ENCODE measurements at regions not wholly inside any gene's neighbourhood (a gene's known extent, or its start where the extent isn't known, plus 50 kb on each side); places are given as distances from the start of the nearest gene placed in this dataset.

DNA sequence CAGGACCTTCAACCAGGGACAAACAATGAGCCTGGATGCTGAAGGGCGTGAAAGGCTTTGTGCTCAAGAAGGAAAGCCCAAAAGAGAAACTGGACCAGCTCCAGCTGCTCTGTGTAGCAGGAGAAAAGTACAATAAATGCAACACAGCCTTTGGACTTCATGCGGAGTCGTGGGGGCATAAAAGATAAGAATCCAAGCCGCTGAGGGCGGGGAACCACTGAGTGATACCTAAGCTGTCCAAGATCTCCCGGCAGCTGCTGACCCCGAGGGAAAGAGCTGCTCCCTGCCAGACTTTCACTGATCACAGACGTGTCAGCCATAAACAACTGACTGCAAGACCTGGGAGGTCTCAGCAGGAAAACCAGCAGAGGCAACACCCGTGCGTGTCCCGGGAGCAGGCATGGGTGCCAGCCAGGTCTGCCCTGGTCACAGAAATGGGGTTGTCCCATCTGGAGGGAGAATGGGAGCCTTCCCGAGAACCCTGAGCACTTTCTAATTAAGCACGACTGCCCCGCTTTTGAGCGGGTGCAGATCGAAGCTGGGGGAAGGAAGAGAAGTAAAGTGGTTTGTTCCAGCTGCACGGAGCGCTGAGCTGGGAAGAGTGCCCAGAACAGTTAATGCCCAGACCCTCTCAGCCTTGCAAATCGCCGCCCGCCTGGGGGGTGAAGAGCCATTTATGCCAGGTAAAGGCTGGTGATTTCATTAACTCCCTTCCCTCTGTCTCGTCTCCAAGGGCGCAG, 68.3 kb upstream of the TARDBP start:
- Histone ChIP-seq H3K27me3 (ENCODE audit: control insufficient read depth in 2 of 2, insufficient read depth in 2 of 2, low read length in 2 of 2) (peaks cover 8 to 9% of the 10 kb centered on the region in 2 experiments), H3K9ac (replicated peaks; ENCODE audit: extremely low read depth, insufficient read depth, low read length) (no peak overlapping the region), H3K79me2 (ENCODE audit: control insufficient read depth, insufficient read depth, low read length) (no peaks in the 10 kb centered on the region), H3K36me3 (ENCODE audit: control insufficient read depth in 2 of 2, extremely low read depth in 1 of 2, insufficient read depth in 2 of 2, low read length in 2 of 2) (no peaks in the 10 kb centered on the region), H3K9me1 (replicated peaks; ENCODE audit: control insufficient read depth, extremely low read depth, insufficient read depth, low read length) (no peaks in the 10 kb centered on the region), H3K27ac (ENCODE audit: insufficient read depth, low read depth, low read length) (no peak overlapping the region), H4K20me1 (replicated peaks; ENCODE audit: control insufficient read depth, extremely low read depth, insufficient read depth, low read length) (no peaks in the 10 kb centered on the region), H2AFZ (ENCODE audit: low read depth, low read length) (peak overlapping the region; percentile 76), H3K4me2 (ENCODE audit: insufficient read depth, low read length) (peak overlapping the region; percentile 55), H3K4me1 (ENCODE audit: control insufficient read depth, extremely low read depth, insufficient read depth, low read length) (no peaks in the 10 kb centered on the region), H3K4me3 (replicated peaks in 1 of 3; ENCODE audit: insufficient read depth in 1 of 3, low read depth in 1 of 3, low read length in 3 of 3) (peak overlapping the region in 2 of 3 experiments; percentile 8 to 23), H3K9me3 (replicated peaks; ENCODE audit: control insufficient read depth, insufficient read depth, low read length) (no peaks in the 10 kb centered on the region)
- intact Hi-C loops (cut with micrococcal nuclease) (no loop called here), dilution Hi-C loops (cut with MboI; ENCODE audit: extremely low pct_ligation_motif_present, low sequenced_read_pairs) (no loop called here)
- POLR2A ChIA-PET: no interaction called here
- CTCF ChIA-PET: interaction anchor here (1.4 to 1.8 kb wide), 2 partner anchors 436 to 449 kb away, joined by 7 to 9 read pairs; no protein-coding TSS in a partner anchor
- TF ChIP-seq JUN (IDR thresholded peaks at IDR 0.05; ENCODE audit: borderline replicate concordance, insufficient read depth, insufficient read length, low read depth): no peak
- TF ChIP-seq, protein P1, sequence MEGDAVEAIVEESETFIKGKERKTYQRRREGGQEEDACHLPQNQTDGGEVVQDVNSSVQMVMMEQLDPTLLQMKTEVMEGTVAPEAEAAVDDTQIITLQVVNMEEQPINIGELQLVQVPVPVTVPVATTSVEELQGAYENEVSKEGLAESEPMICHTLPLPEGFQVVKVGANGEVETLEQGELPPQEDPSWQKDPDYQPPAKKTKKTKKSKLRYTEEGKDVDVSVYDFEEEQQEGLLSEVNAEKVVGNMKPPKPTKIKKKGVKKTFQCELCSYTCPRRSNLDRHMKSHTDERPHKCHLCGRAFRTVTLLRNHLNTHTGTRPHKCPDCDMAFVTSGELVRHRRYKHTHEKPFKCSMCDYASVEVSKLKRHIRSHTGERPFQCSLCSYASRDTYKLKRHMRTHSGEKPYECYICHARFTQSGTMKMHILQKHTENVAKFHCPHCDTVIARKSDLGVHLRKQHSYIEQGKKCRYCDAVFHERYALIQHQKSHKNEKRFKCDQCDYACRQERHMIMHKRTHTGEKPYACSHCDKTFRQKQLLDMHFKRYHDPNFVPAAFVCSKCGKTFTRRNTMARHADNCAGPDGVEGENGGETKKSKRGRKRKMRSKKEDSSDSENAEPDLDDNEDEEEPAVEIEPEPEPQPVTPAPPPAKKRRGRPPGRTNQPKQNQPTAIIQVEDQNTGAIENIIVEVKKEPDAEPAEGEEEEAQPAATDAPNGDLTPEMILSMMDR (IDR thresholded peaks at IDR 0.05; ENCODE audit: extremely low read depth in 1 of 2, insufficient read depth in 1 of 2, low read depth in 1 of 2, low read length in 2 of 2): no peak
- TF ChIP-seq FOS (IDR thresholded peaks at IDR 0.05; ENCODE audit: borderline replicate concordance, insufficient read depth, low read length): no peak
- no peak for TF ChIP-seq MYC (IDR thresholded peaks at IDR 0.05; ENCODE audit: low read depth, low read length)
- TF ChIP-seq POLR2A (IDR thresholded peaks at IDR 0.05; ENCODE audit: low read depth, low read length): no peak
- no peak for TF ChIP-seq GATA2 (IDR thresholded peaks at IDR 0.05; ENCODE audit: insufficient read depth, insufficient read length, low read depth, low read length)
- TF ChIP-seq POLR2AphosphoS5 (IDR thresholded peaks at IDR 0.05; ENCODE audit: insufficient read depth, low read depth, low read length): no peak
- TF ChIP-seq, protein P2, sequence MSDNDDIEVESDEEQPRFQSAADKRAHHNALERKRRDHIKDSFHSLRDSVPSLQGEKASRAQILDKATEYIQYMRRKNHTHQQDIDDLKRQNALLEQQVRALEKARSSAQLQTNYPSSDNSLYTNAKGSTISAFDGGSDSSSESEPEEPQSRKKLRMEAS (IDR thresholded peaks at IDR 0.05; ENCODE audit: insufficient read depth, insufficient read length): no peak
- TF ChIP-seq EZH2 (IDR thresholded peaks at IDR 0.05; ENCODE audit: borderline replicate concordance, low read depth, low read length, severe bottlenecking): no peak
- DNase-seq (ENCODE audit: low read depth, low spot score): peak; percentile 55
- FAIRE-seq: no peak
- BruUV-seq (replicated peaks): no TSS peak
